Spleen (tissue), 7 donors: ENCODE measurements at regions not wholly inside any gene's neighbourhood (a gene's known extent, or its start where the extent isn't known, plus 50 kb on each side); places are given as distances from the start of the nearest gene placed in this dataset.
"Not testable (repeated sequence)": the region's sequence is repeated elsewhere in the genome, so short reads cannot be mapped to it uniquely, and the experiment has no call there.

ENCODE experiments used
- POLR2A ChIP-seq, 3 donors: fragments of 450-650 bp; IDR thresholded peaks; one replicate each; pipeline ENCODE4 v1.5.1; 2017; ENCODE audit warnings: antibody characterized with exemption in 3 of 3, mild to moderate bottlenecking in 1 of 3
- POLR2AphosphoS5 ChIP-seq, 3 donors: sonication (generic); formaldehyde crosslinking; IDR thresholded peaks; one replicate each; pipeline ENCODE4 v1.5.1; 2017; ENCODE audit warnings: antibody characterized with exemption in 3 of 3
- TF ChIP-seq, protein P1 (sequence below), 11 experiments: fragments of 200-600 bp in 7 of 11; fragments of 450-650 bp in 4 of 11; sonication (generic) in 4 of 11; IDR thresholded peaks in 8 of 11; conservative IDR thresholded peaks in 3 of 11; 1 replicate in 7 of 11; 2 replicates in 4 of 11; pipeline versions ENCODE4 v1.4.0 to v1.8.0; 2016 to 2021; ENCODE audit warnings: antibody characterized with exemption in 11 of 11, inconsistent platforms in 4 of 11, mild to moderate bottlenecking in 1 of 11
- donor health status: DM: no; HTN: no; CAD: no; lungs with moderate emphysema.
- donor health status: DM: no; HTN: no; CAD: no.
- donor health status: DM: no; HTN: no; CAD: no.

- TF ChIP-seq, protein P1, sequence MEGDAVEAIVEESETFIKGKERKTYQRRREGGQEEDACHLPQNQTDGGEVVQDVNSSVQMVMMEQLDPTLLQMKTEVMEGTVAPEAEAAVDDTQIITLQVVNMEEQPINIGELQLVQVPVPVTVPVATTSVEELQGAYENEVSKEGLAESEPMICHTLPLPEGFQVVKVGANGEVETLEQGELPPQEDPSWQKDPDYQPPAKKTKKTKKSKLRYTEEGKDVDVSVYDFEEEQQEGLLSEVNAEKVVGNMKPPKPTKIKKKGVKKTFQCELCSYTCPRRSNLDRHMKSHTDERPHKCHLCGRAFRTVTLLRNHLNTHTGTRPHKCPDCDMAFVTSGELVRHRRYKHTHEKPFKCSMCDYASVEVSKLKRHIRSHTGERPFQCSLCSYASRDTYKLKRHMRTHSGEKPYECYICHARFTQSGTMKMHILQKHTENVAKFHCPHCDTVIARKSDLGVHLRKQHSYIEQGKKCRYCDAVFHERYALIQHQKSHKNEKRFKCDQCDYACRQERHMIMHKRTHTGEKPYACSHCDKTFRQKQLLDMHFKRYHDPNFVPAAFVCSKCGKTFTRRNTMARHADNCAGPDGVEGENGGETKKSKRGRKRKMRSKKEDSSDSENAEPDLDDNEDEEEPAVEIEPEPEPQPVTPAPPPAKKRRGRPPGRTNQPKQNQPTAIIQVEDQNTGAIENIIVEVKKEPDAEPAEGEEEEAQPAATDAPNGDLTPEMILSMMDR (IDR thresholded peaks at IDR 0.05 in 8 of 11, conservative IDR thresholded peaks at IDR 0.05 in 3 of 11) = not testable (repeated sequence)
- TF ChIP-seq POLR2AphosphoS5, POLR2A (IDR thresholded peaks at IDR 0.05): not testable (repeated sequence)
Observed at GRCh38 chr1:67513392-67514294, 83.4 kb upstream of the SERBP1 start.
